GM23338 (cell line): ENCODE measurements at regions not wholly inside any gene's neighbourhood (a gene's known extent, or its start where the extent isn't known, plus 50 kb on each side); places are given as distances from the start of the nearest gene placed in this dataset.

Experiments
- CREB1 ChIP-seq: fragments of 250-450 bp; sonication (Bioruptor Pico); IDR thresholded peaks from 2 replicates; pipeline ENCODE4 v1.5.0; 2020; ENCODE audit warnings: low read depth, mild to moderate bottlenecking, moderate library complexity
- EZH2 ChIP-seq: fragments of 200-600 bp; sonication (generic); IDR thresholded peaks from one replicate; pipeline ENCODE4 v1.8.0; 2017; ENCODE audit warnings: antibody characterized with exemption, mild to moderate bottlenecking, low read depth; ENCODE audit not compliant: unreplicated experiment
- EZH2phosphoT487 ChIP-seq: fragments of 200-600 bp; sonication (generic); IDR thresholded peaks from one replicate; pipeline ENCODE4 v1.8.1; 2018; ENCODE audit warnings: antibody characterized with exemption; ENCODE audit not compliant: unreplicated experiment
- JUNB ChIP-seq: IDR thresholded peaks from one replicate; pipeline ENCODE4 v1.6.1; 2016; ENCODE audit warnings: antibody characterized with exemption; ENCODE audit not compliant: unreplicated experiment
- POLR2AphosphoS5 ChIP-seq: IDR thresholded peaks from 2 replicates; pipeline ENCODE4 v1.6.1; 2016; ENCODE audit warnings: antibody characterized with exemption, low read depth
- STAT1 ChIP-seq: IDR thresholded peaks from one replicate; pipeline ENCODE4 v1.6.1; 2016; ENCODE audit warnings: antibody characterized with exemption; ENCODE audit not compliant: unreplicated experiment
- ZNF114 ChIP-seq: fragments of 250-450 bp; sonication (Bioruptor Pico); IDR thresholded peaks from 2 replicates; pipeline ENCODE4 v1.5.0; 2020; ENCODE audit warnings: mild to moderate bottlenecking, moderate library complexity
- ZNF331 ChIP-seq: fragments of 250-450 bp; sonication (Bioruptor Pico); IDR thresholded peaks from 2 replicates; pipeline ENCODE4 v1.5.0; 2020; ENCODE audit warnings: low read depth, mild to moderate bottlenecking, moderate library complexity
- TF ChIP-seq, protein P1 (sequence below), 2 experiments: fragments of 200-600 bp in 1 of 2; sonication (generic) in 1 of 2; conservative IDR thresholded peaks; 2 replicates each; pipeline versions ENCODE4 v1.5.1 to v1.6.1; 2016 to 2017; ENCODE audit warnings: antibody characterized with exemption in 2 of 2, low read depth in 2 of 2, mild to moderate bottlenecking in 2 of 2, moderate library complexity in 1 of 2
- TF ChIP-seq, protein P2 (sequence below): IDR thresholded peaks from one replicate; pipeline ENCODE4 v1.6.1; 2018; ENCODE audit warnings: antibody characterized with exemption; ENCODE audit not compliant: unreplicated experiment
- TF ChIP-seq, protein P3 (sequence below): IDR thresholded peaks from 2 replicates; pipeline ENCODE4 v1.6.1; 2016; ENCODE audit warnings: antibody characterized with exemption
- TF ChIP-seq, protein P4 (sequence below): fragments of 250-450 bp; sonication (Bioruptor Pico); IDR thresholded peaks from 2 replicates; pipeline ENCODE4 v1.5.0; 2020; ENCODE audit warnings: mild to moderate bottlenecking, moderate library complexity

GRCh38 chr9:99459919-99460318 lies 237.8 kb downstream of the SEC61B start:
- TF ChIP-seq, protein P1, sequence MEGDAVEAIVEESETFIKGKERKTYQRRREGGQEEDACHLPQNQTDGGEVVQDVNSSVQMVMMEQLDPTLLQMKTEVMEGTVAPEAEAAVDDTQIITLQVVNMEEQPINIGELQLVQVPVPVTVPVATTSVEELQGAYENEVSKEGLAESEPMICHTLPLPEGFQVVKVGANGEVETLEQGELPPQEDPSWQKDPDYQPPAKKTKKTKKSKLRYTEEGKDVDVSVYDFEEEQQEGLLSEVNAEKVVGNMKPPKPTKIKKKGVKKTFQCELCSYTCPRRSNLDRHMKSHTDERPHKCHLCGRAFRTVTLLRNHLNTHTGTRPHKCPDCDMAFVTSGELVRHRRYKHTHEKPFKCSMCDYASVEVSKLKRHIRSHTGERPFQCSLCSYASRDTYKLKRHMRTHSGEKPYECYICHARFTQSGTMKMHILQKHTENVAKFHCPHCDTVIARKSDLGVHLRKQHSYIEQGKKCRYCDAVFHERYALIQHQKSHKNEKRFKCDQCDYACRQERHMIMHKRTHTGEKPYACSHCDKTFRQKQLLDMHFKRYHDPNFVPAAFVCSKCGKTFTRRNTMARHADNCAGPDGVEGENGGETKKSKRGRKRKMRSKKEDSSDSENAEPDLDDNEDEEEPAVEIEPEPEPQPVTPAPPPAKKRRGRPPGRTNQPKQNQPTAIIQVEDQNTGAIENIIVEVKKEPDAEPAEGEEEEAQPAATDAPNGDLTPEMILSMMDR (conservative IDR thresholded peaks at IDR 0.05; ENCODE audit: low read depth in 2 of 2) = no peak
- TF ChIP-seq EZH2 (no peak), ZNF331 (no peak), EZH2phosphoT487 (no peak), POLR2AphosphoS5 (no peak), CREB1 (no peak), JUNB (no peak), ZNF114 (no peak), STAT1 (no peak)
- TF ChIP-seq, protein P2, sequence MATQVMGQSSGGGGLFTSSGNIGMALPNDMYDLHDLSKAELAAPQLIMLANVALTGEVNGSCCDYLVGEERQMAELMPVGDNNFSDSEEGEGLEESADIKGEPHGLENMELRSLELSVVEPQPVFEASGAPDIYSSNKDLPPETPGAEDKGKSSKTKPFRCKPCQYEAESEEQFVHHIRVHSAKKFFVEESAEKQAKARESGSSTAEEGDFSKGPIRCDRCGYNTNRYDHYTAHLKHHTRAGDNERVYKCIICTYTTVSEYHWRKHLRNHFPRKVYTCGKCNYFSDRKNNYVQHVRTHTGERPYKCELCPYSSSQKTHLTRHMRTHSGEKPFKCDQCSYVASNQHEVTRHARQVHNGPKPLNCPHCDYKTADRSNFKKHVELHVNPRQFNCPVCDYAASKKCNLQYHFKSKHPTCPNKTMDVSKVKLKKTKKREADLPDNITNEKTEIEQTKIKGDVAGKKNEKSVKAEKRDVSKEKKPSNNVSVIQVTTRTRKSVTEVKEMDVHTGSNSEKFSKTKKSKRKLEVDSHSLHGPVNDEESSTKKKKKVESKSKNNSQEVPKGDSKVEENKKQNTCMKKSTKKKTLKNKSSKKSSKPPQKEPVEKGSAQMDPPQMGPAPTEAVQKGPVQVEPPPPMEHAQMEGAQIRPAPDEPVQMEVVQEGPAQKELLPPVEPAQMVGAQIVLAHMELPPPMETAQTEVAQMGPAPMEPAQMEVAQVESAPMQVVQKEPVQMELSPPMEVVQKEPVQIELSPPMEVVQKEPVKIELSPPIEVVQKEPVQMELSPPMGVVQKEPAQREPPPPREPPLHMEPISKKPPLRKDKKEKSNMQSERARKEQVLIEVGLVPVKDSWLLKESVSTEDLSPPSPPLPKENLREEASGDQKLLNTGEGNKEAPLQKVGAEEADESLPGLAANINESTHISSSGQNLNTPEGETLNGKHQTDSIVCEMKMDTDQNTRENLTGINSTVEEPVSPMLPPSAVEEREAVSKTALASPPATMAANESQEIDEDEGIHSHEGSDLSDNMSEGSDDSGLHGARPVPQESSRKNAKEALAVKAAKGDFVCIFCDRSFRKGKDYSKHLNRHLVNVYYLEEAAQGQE = no peak
- TF ChIP-seq, protein P3, sequence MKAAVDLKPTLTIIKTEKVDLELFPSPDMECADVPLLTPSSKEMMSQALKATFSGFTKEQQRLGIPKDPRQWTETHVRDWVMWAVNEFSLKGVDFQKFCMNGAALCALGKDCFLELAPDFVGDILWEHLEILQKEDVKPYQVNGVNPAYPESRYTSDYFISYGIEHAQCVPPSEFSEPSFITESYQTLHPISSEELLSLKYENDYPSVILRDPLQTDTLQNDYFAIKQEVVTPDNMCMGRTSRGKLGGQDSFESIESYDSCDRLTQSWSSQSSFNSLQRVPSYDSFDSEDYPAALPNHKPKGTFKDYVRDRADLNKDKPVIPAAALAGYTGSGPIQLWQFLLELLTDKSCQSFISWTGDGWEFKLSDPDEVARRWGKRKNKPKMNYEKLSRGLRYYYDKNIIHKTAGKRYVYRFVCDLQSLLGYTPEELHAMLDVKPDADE = no peak
- TF ChIP-seq, protein P4, sequence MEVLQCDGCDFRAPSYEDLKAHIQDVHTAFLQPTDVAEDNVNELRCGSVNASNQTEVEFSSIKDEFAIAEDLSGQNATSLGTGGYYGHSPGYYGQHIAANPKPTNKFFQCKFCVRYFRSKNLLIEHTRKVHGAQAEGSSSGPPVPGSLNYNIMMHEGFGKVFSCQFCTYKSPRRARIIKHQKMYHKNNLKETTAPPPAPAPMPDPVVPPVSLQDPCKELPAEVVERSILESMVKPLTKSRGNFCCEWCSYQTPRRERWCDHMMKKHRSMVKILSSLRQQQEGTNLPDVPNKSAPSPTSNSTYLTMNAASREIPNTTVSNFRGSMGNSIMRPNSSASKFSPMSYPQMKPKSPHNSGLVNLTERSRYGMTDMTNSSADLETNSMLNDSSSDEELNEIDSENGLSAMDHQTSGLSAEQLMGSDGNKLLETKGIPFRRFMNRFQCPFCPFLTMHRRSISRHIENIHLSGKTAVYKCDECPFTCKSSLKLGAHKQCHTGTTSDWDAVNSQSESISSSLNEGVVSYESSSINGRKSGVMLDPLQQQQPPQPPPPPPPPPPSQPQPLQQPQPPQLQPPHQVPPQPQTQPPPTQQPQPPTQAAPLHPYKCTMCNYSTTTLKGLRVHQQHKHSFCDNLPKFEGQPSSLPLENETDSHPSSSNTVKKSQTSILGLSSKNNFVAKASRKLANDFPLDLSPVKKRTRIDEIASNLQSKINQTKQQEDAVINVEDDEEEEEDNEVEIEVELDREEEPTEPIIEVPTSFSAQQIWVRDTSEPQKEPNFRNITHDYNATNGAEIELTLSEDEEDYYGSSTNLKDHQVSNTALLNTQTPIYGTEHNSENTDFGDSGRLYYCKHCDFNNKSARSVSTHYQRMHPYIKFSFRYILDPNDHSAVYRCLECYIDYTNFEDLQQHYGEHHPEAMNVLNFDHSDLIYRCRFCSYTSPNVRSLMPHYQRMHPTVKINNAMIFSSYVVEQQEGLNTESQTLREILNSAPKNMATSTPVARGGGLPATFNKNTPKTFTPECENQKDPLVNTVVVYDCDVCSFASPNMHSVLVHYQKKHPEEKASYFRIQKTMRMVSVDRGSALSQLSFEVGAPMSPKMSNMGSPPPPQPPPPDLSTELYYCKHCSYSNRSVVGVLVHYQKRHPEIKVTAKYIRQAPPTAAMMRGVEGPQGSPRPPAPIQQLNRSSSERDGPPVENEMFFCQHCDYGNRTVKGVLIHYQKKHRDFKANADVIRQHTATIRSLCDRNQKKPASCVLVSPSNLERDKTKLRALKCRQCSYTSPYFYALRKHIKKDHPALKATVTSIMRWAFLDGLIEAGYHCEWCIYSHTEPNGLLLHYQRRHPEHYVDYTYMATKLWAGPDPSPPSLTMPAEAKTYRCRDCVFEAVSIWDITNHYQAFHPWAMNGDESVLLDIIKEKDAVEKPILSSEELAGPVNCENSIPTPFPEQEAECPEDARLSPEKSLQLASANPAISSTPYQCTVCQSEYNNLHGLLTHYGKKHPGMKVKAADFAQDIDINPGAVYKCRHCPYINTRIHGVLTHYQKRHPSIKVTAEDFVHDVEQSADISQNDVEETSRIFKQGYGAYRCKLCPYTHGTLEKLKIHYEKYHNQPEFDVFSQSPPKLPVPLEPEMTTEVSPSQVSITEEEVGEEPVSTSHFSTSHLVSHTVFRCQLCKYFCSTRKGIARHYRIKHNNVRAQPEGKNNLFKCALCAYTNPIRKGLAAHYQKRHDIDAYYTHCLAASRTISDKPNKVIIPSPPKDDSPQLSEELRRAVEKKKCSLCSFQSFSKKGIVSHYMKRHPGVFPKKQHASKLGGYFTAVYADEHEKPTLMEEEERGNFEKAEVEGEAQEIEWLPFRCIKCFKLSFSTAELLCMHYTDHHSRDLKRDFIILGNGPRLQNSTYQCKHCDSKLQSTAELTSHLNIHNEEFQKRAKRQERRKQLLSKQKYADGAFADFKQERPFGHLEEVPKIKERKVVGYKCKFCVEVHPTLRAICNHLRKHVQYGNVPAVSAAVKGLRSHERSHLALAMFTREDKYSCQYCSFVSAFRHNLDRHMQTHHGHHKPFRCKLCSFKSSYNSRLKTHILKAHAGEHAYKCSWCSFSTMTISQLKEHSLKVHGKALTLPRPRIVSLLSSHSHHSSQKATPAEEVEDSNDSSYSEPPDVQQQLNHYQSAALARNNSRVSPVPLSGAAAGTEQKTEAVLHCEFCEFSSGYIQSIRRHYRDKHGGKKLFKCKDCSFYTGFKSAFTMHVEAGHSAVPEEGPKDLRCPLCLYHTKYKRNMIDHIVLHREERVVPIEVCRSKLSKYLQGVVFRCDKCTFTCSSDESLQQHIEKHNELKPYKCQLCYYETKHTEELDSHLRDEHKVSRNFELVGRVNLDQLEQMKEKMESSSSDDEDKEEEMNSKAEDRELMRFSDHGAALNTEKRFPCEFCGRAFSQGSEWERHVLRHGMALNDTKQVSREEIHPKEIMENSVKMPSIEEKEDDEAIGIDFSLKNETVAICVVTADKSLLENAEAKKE = no peak
